GM12872 (cell line): ENCODE measurements at regions not wholly inside any gene's neighbourhood (a gene's known extent, or its start where the extent isn't known, plus 50 kb on each side); places are given as distances from the start of the nearest gene placed in this dataset.

ENCODE experiments used
- TF ChIP-seq, protein P1 (sequence below): IDR thresholded peaks from 3 replicates; pipeline ENCODE4 v1.5.1; 2011; ENCODE audit warnings: low read depth, mild to moderate bottlenecking, low read length, moderate library complexity; ENCODE audit not compliant: insufficient read depth

DNA sequence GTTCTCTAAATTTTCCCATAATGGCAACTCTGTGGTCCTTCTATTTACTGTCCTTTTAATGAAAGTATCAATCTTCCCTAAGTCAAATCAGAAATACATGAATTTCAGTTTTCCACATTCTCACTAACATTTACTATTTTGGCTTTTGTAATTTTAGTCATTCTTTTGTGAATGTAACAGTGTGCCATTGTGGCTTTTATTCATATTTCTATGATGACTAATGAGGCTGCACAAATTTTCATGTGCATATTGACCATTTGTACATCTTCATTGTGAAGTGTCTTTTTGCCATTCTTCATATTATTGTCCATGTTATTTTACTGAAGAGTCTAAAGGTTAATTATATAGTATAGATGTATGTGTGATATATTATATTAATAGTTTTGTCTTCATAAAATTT is 431.0 kb upstream of the BRINP3 start:
- TF ChIP-seq, protein P1, sequence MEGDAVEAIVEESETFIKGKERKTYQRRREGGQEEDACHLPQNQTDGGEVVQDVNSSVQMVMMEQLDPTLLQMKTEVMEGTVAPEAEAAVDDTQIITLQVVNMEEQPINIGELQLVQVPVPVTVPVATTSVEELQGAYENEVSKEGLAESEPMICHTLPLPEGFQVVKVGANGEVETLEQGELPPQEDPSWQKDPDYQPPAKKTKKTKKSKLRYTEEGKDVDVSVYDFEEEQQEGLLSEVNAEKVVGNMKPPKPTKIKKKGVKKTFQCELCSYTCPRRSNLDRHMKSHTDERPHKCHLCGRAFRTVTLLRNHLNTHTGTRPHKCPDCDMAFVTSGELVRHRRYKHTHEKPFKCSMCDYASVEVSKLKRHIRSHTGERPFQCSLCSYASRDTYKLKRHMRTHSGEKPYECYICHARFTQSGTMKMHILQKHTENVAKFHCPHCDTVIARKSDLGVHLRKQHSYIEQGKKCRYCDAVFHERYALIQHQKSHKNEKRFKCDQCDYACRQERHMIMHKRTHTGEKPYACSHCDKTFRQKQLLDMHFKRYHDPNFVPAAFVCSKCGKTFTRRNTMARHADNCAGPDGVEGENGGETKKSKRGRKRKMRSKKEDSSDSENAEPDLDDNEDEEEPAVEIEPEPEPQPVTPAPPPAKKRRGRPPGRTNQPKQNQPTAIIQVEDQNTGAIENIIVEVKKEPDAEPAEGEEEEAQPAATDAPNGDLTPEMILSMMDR, result no peak

DNA sequence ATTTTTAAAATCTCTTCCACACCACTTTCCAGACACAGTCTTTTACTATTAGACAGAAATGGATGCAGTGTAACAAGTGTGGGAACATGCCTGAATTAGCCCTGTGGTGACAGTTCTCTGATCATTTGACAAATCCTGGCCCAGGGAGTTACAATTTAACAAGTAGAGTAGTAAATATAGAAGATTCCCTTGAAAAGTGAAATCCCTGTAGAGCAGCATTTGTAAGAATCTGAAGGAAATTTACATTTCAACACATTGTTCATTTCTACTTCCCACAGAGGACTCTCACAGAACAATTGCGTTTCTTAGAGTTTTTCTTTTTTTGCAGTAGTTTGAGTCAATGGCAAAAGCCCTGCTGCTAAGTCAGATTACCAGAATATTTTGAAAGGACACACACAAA is 458.3 kb upstream of the BRINP3 start:
- TF ChIP-seq, protein P1, result no peak

DNA sequence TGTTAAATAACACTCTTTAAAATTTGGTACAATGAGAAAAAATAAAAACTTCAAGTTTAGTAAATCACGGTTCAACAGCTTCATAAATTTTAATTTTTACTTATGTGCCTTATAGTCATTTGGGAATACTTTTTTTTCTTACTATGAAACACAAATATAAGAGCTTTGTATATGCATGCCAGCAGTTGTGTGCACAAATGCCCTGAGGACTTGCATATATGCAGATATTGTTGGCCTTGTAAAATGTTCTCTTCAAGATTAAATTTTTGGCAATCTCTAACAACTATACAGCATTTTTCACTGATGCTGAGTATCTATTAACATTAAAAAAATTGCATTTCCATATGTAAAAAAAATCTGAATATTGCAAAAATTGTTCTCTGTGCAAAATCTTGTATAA is 458.7 kb upstream of the BRINP3 start:
- TF ChIP-seq, protein P1, result no peak

DNA sequence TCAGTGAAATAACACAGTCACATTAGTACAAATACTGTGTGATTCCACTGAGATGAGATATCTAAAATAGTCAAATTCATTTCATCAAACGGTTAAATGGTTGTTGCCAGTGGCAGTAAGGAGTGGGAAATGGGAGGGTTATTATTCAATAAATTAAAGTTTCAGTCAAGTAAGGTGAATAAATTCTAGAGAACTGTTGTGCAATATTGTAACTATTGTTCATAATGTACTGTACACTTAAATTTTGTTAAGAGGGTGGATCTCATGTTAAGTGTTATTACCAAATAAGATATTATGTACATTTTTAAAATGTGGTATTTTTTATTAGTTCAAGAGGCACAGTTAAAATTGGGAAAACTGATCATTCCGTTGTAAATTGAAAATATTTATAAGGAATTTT is 463.3 kb upstream of the BRINP3 start:
- TF ChIP-seq, protein P1, result no peak

DNA sequence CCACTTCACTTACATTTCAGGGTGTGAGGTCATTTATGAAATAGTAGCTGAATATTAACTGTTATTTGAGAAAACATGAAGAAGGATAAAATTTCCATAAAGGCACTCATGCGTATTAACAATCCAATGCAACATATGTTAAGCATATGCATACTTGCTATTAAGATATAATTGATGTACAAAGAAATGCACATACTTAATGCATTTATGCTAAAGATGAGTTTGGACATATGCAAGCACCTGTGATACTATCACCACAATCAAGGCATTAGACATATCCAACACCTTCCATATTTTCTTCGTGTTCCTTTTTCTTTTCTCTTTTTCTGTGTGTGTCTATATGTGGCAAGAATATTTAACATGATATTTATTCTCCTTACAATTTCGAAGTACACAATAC is 464.8 kb upstream of the BRINP3 start:
- TF ChIP-seq, protein P1, result no peak

DNA sequence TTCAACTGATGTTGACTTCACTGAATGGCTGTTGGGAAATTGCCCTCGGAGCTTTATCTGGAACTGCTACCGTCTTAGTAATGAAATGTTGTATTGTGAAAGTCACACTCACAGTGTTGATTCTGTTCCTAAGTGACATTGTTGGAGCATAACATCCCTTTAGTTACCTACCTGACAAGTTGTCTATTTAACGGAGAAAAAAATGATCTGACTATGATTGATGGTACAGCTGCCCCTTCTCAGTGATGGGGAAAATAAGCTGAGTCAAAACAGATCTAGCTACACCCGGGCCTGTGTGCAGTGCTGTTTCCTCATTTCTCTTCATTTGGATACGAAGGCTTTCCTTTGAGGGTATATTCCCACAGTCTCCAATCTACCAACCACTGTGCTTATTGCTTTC is 472.3 kb upstream of the BRINP3 start:
- TF ChIP-seq, protein P1, result no peak

DNA sequence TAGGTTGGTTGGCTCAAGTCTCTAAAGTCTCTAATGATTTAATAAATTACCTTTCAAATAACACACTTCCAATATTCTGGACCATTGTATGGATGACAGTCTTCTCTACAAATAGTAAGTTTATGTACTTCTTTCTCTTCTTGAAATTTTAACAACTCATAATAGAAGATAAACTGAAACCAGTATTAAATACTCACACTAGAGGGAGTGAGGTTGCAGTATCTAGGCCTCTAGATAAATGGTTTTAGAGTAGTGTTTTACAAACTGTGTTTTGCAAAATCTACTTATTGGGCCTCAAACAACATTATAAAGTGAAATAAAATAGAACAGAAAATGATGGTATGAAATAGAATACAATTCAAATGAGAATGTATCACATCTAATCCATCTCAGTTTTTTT is 479.9 kb upstream of the BRINP3 start:
- TF ChIP-seq, protein P1, result no peak

DNA sequence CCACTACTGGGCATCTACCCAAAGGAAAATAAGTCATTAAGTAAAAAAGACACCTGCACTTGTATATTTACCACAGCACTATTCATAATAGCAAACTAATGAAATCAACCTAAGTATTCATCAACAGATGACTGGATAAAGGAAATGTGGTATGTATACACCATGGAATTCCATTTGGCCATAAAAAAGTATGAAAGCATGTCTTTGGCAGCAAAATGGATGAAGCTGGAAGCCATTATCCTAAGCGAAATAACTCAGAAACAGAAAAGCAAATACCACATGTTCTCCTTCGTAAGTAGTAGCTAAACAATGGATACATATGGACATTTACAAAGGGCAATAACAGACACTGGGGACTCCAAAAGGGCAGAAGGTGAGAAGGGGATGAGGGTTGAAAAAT is 485.7 kb upstream of the BRINP3 start:
- TF ChIP-seq, protein P1, result no peak
